ENCODE measurements at regions not wholly inside any gene's neighbourhood (a gene's known extent, or its start where the extent isn't known, plus 50 kb on each side); places are given as distances from the start of the nearest gene placed in this dataset.
A peak's percentile ranks its signal among the peaks of the same experiment; 100 is the strongest.
"Not testable (repeated sequence)": the region's sequence is repeated elsewhere in the genome, so short reads cannot be mapped to it uniquely, and the experiment has no call there.

- DNase-seq = no peak
These were observed 79.5 kb downstream of the FAM161A start for GRCh38 chr2:61774351-61774750.

- DNase-seq = no peak
These were observed 81.7 kb downstream of the FAM161A start for GRCh38 chr2:61771904-61772845.

GRCh38 chr2:61770746-61771145 lies 83.1 kb downstream of the FAM161A start:
- no peak for DNase-seq

DNA sequence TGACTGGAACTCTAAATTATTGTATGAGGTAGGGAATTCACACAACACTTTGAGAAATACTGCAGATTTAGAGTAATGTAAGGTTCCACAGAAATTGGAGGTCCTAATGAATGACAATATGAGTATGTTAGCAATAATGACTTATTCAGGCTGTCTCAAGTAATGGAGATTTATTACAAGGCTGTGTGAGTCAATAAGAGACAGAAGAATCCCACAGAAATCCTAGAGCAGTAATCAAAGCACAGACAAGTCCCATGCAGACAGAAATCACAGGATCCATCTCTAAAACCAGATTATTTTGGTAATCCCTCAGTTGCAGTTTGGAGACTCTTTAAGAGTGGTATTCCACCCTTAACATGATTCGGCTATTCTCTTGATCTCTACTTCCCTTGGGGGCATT lies 83.6 kb downstream of the FAM161A start:
- no peak for DNase-seq

- no peak for DNase-seq
These were observed 84.7 kb downstream of the FAM161A start for GRCh38 chr2:61769093-61769675.

DNA sequence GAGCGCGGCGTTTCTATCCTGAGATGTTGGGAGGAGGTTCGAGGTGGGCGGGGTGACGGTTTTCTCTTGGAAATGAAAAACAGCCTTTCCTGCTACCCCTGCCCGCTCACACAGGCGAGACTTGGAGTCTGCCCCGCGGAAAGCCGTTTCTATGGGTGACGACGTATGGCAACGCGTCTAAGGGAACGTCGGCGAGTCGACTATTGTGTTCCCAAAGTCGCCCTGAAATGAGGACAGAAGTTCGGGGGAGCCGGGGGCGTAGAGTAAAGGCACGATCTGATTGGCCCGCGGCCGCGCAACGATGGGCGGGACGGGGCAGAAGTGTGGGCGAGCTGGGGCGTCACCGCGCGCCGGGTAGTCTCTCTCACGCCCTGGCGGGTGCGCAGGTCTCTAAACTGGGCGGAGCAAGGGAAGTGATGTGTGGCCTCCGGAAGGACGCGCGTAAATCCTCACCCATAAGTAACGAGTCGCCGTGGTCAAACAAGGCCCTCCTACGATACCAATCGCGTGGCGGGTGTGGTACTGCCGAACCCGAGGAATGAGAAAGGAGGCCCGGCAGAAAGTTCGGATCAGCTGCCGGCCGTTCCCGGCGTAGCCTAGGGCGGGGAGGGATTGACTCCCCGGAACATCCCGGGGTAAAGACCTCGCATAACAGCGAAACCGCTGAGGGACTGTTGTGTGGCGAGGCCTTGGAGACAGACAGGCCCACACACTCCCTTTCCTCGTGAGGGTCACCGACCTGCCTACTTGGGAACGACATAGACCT lies 89.6 kb downstream of the FAM161A start:
- peak; percentile 94 to 96 for DNase-seq

GRCh38 chr2:61763605-61764034 lies 90.2 kb downstream of the FAM161A start:
- DNase-seq = no peak

- DNase-seq = no peak
These were observed 91.6 kb downstream of the FAM161A start for GRCh38 chr2:61762292-61762691.

DNA sequence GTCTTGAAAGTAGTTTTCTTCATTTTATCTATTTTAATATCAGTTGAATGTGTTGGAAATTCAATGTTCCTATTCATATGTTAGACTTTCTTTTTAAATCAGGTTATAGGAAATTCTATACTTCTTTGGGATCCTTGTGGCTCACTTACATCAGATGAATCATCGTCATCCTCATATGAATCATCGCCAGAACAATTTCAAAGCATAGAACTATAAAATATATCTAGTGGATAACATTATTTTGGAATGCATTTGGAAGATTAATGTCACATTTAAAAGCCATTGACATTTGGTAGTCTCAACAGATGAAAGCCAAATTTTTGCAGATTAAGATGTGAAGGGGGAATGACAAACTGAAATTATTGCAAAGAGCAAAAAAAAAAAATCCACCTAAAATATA lies 94.1 kb downstream of the FAM161A start:
- DNase-seq = no peak

DNA sequence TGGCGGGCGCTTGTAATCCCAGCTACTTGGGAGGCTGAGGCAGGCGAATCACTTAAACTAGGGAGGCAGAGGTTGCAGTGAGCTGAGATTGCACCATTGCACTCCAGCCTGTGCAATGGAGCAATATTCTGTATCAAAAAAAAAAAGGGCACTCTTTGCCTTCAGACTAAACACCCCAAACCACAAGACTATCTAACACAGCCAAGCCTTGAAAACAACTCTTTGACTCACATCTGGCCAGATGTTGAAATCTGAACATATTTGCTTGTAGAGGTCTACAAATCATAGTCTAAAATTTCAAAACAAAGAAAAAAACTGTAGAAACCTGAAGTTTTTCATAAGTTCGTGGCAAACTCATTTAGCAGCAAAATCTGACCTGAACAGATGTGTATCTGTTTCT lies 94.9 kb downstream of the FAM161A start:
- no peak for DNase-seq

GRCh38 chr2:61758159-61758558 lies 95.7 kb downstream of the FAM161A start:
- DNase-seq = no peak

DNA sequence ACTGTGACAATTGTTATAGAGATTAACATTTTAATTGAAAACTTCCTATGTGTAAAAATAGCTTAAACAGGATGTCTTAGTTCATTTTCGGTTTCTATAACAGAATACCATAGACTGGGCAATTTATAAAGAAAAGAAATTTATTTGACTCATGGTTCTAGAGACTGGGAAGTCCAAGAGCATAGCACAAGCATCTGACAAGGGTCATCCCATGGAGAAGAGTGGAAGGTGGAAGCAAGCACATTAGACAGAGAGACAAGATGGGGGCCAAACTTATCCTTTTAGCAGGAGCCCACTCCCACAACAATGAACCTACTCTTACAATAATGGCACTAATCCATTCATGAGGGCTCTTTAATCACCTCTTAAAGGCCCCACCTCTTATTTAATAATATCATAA lies 100.3 kb downstream of the FAM161A start:
- DNase-seq = no peak

GRCh38 chr2:61750624-61751023 lies 103.2 kb downstream of the FAM161A start:
- no peak for DNase-seq

DNA sequence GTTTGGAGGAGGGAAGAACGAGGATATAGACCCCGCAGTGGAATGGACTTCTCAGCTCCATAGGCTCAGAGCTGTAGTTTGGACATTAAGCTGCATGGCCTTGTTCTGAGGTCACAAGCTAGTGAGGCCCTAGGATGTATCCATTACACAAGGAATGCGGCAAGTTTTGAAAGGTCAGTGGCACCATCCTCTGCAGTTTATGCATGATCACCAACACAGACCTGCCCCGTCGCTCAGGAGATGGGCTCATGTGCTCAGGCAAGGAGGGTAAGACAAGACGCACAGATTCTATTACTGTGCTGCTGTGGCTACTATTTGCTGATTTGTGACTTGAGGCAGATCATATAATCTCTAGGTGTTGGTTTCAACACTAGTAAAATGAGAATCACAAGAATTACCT lies 110.9 kb downstream of the FAM161A start:
- DNase-seq = no peak

DNA sequence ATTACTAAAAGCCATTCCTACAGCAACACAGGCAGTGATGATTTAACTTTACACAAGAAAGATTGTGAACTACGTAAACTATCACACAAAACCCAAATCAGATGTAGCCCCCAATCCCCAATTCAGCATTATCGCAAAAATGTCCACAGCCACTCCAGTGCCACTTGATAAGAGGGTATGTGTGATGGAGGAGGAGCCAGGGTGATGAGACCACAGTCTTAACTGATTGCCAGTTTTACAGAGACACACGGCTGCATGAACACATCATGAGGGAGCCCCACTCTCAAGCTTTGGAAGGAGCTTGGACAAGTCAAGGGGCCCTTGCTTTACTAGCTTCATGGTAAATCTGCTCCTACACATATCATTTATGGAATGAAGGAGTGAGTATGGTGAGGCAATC lies 116.0 kb downstream of the FAM161A start:
- no peak for DNase-seq

DNA sequence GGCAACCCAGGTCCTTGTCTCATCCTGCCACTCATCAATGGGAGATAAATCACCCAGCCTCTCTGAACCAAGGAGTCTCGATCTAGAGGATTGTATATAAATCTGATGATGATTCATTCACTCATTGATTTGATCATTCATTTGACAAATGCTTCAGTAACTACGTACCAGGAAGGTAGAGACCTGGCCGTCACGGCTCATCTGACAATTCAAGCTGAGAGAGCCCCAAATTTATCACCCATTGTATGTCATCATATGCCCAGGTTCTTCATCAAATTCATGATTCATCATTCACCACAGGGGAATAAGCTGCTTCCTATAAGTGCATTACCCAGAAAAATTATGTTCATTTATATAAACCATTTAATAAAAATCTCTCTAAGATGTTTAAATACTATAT lies 116.9 kb downstream of the FAM161A start:
- DNase-seq = no peak

GRCh38 chr2:61733563-61733962 lies 120.3 kb downstream of the FAM161A start:
- DNase-seq = no peak

DNA sequence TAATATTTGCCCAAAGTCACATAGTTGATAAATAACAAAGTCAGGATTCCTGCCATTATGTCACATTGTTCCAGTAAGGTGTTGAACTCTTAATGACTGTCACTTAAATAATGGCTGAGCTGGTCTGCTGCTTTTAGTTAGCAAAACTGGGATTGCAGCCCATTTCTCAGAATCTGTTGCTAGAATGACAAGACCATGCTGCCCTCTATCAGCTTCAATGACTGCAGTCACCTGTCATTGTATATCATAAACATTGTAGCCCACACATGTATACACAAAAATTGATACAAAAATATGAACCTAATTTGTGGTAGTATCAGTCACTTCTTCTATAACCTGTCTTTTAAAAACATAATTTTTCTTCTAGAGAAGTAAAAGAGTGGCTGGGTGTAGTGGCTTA lies 121.1 kb downstream of the FAM161A start:
- no peak for DNase-seq

GRCh38 chr2:61727746-61728145 lies 126.1 kb downstream of the FAM161A start:
- DNase-seq = no peak

DNA sequence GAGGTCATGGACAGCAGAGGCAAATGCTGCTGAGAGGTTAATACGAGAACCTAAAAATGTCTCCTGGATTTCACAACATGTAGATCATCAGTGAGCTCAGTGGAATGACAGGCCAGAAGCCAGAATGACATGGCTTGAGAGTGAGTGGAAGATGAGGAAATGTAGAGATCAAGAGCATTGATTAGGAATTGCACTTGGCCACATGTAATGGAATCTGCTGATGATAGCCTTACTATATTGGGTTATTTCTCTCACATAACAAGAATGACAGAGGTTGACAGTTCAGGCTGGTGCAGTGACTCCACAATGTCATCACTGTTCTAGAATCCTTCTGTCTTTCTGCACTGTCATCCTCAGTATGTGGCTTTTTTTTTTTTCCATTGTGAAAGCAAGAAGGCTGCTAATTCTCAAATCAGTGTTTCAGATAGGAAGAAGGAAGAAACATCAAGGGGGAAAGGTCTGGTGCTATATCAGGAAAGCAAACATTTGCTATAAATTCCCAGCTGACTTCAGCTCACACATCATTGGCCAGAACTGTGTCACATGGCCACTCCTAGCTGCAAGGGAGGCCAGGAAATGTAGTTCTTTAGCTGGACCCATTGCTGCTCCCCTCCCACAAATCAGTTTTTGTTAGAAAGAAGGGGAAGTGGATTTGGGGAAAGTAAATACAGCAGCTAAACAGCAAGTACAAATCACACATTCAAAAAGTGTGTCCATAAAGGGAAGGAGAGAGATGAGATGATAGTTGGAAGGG lies 127.2 kb downstream of the FAM161A start:
- DNase-seq = no peak

- not testable (repeated sequence) for DNase-seq
These were observed 130.5 kb downstream of the FAM161A start for GRCh38 chr2:61723364-61723763.

GRCh38 chr2:61722800-61723199 lies 131.1 kb downstream of the FAM161A start:
- DNase-seq = no peak

DNA sequence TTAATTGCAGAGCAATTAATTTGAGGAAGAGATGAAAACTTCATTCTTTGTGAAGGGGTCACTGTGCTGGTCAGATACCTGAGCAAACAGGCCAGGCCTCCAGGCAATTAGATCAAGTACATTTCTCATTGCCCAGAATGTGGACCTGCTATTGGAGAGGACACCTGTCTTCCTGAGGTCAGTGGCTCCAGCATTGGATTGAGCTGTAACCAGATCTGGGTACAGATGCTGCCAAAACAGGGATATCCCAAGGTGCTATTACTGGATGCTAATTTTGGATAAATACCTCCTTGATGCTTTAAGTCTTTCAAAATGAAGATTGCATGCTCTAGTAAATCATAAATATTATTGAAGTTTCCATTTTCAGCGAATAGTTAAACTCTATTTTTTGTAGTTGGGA lies 131.5 kb downstream of the FAM161A start:
- no peak for DNase-seq
